Natural killer cell treated with Interleukin-12 subunit alpha and Interleukin-12 subunit beta and Interleukin-15 and Interleukin-18, amount 100 ng/mL, for 72 hours (primary cell): ENCODE measurements at regions not wholly inside any gene's neighbourhood (a gene's known extent, or its start where the extent isn't known, plus 50 kb on each side); places are given as distances from the start of the nearest gene placed in this dataset.
A peak's percentile ranks its signal among the peaks of the same experiment; 100 is the strongest.
"Not testable (repeated sequence)": the region's sequence is repeated elsewhere in the genome, so short reads cannot be mapped to it uniquely, and the experiment has no call there.

Experiments used
- ATAC-seq, 2 donors: fragments of 150-1000 bp; cut with Tn5 transposase in 1 of 2; sonication (Bioruptor Pico), chemical (Tn5 transposase) in 1 of 2; 2 replicates each; pipeline ENCODE4 v1.10.0; 2021
- DNase-seq: peaks from one replicate; pipeline ENCODE4 v3.0.0; 2022; ENCODE audit warnings: low spot score
- H3K27ac Mint-ChIP-seq, 2 donors: 1 replicate in 1 of 2; 2 replicates in 1 of 2; pipeline ENCODE4 v1.8.0; 2022; ENCODE audit warnings: mixed read lengths in 2 of 2, mild to moderate bottlenecking in 1 of 2, moderate library complexity in 1 of 2
- H3K27me3 Mint-ChIP-seq, 2 donors: 1 replicate in 1 of 2; 2 replicates in 1 of 2; pipeline ENCODE4 v1.8.0; 2022; ENCODE audit warnings: mixed read lengths in 2 of 2
- H3K36me3 Mint-ChIP-seq: one replicate; pipeline ENCODE4 v1.8.0; 2022; ENCODE audit warnings: mixed read lengths
- H3K4me1 Mint-ChIP-seq, 2 donors: 1 replicate in 1 of 2; 2 replicates in 1 of 2; pipeline ENCODE4 v1.8.0; 2022; ENCODE audit warnings: low read depth in 2 of 2, mixed read lengths in 2 of 2, mild to moderate bottlenecking in 1 of 2
- H3K4me3 Mint-ChIP-seq: one replicate; pipeline ENCODE4 v1.8.0; 2022; ENCODE audit warnings: mixed read lengths
- H3K9me3 Mint-ChIP-seq: 2 replicates; pipeline ENCODE4 v1.8.0; 2022; ENCODE audit warnings: mixed read lengths

DNA sequence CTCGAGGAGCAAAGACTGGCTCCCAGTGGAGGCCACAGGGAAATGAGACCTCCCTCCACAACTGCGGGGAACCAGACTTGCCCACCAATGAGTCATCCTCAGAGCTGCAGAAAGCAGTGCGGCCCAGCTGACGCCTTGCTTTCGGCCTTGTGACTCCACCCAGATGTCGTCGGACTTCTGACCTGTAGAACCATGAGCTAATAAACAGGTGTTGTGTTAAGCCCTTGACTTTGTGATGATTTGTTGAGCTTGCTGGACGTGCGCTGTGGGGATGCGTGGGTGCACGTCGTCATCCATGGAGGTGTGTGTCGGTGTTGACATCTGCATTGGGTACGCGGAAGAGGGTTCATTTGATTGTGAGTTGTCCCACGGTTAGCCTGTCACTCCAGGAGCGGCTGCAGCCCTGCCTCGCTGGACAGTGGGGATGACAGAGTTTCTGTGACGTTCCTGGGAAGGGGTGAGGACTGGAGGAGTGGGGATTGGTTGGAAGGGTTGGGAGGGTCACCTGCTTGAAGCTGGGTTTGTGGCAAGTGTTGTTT lies 154.1 kb downstream of the SH3BP4 start:
- ATAC-seq (peak in 1 of 2 donors; percentile 40), DNase-seq (no peak)
- no peak overlapping the region for H3K27ac Mint-ChIP-seq
- H3K27me3 Mint-ChIP-seq: peaks cover 22 to 43% of the 10 kb centered on the region in 2 donors
- no peaks in the 10 kb centered on the region for H3K9me3 Mint-ChIP-seq
- no peaks in the 10 kb centered on the region for H3K4me1 Mint-ChIP-seq
- H3K4me3 Mint-ChIP-seq: no peak overlapping the region
- H3K36me3 Mint-ChIP-seq: no peaks in the 10 kb centered on the region

DNA sequence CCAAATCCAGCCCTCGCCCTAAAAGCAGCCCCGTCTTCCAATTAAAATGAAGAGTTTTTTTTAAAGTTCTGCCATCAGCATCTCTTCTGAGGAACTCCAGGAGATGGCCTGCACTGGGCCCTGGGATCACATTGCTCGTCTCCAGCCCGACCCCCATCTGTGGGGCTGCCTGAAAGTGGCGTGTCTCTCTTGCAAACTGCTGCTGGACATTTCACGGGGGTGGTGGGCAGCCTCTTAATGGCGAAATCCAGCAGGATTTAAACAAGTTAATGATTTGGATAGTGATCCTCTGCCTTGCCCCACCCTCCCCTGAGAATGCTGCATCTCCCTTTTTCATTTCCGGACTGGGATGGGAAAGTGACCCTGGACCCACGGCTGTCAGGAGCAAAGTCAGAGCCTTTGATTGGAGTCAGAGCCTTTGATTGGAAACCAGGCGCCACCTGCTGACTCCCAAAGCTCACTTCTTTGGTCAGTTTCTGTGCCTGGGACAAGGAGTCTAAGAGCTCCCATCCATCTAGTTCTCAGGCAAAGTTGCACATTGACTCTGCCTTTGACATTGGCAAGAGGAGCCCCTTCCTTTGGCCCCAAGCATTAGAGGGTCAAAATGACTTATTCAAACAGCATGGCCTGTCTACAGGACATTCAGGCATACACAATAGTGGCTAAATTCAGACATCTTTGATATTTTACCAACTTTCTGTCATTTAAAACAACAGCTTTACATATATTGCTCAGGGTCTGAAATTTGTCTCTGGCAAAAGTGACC lies 155.2 kb downstream of the SH3BP4 start:
- DNase-seq (no peak), ATAC-seq (no peak)
- Mint-ChIP-seq H3K27ac (no peak overlapping the region), H3K4me1 (no peaks in the 10 kb centered on the region), H3K4me3 (no peak overlapping the region), H3K27me3 (peaks cover 21 to 39% of the 10 kb centered on the region in 2 donors), H3K36me3 (no peaks in the 10 kb centered on the region), H3K9me3 (no peaks in the 10 kb centered on the region)

DNA sequence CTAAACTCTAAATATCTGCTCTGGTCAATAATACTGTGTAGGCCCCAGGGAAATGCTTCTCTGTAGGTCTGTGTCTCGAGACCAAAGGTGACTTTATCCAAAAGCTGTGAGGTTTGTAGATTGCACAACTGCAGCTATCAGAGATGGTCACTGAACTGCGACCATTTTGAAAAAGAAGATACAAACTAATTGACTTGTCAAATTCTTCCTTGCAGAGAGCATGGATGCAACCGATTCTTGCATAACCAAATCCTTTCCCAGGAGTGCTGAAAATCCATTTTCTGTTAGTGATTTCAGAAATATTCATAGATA lies 155.8 kb downstream of the SH3BP4 start:
- ATAC-seq (no peak), DNase-seq (no peak)
- Mint-ChIP-seq H3K27me3 (peaks cover 21 to 40% of the 10 kb centered on the region in 2 donors), H3K36me3 (no peaks in the 10 kb centered on the region), H3K4me1 (no peaks in the 10 kb centered on the region), H3K9me3 (no peaks in the 10 kb centered on the region), H3K4me3 (no peak overlapping the region), H3K27ac (no peak overlapping the region)

DNA sequence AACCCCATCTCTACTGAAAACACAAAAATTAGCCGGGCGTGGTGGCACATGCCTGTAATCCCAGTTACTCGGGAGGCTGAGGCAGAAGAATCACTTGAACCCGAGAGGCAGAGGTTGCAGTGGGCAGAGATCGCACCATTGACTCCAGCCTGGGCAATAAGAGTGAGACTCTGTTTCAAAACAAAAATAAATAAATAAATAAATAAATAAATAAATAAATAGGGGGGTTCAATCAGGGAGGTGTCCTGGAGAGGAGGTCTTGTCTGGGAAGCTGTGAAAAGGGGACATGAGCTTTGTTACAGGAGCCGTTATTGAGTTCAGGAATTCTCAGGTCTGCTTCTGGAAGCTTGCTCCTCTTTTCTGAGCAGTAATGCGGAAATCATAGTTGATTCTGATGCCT lies 157.7 kb downstream of the SH3BP4 start:
- not testable (repeated sequence) for H3K36me3 Mint-ChIP-seq, ATAC-seq, H3K4me1 Mint-ChIP-seq, H3K4me3 Mint-ChIP-seq, H3K27ac Mint-ChIP-seq, H3K9me3 Mint-ChIP-seq, DNase-seq
- peaks cover 18 to 29% of the 10 kb centered on the region in 2 donors for H3K27me3 Mint-ChIP-seq

DNA sequence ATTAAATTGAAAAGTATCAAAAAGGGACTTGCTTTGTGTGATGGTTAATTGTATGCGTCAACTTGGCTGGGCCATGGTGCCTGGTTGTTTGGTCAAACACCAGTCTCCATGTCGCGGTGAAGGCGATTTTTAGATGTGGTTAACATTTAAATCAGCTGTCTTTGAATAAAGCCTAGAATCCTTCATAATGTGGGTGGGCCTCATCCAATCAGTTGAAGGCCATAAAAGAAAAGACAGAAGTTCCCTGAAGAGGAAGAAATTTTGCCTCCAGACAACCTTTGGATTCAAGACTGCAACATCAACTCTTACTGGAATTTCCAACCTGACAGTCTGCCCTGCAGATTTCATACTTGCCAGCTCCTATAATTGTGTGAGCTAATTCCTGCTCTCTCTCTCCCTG lies 160.5 kb downstream of the SH3BP4 start:
- ATAC-seq: no peak
- Mint-ChIP-seq H3K4me1 (no peaks in the 10 kb centered on the region), H3K36me3 (no peaks in the 10 kb centered on the region), H3K27ac (no peak overlapping the region), H3K9me3 (no peaks in the 10 kb centered on the region), H3K27me3 (peaks cover 14 to 26% of the 10 kb centered on the region in 2 donors), H3K4me3 (no peak overlapping the region)
- DNase-seq: no peak

DNA sequence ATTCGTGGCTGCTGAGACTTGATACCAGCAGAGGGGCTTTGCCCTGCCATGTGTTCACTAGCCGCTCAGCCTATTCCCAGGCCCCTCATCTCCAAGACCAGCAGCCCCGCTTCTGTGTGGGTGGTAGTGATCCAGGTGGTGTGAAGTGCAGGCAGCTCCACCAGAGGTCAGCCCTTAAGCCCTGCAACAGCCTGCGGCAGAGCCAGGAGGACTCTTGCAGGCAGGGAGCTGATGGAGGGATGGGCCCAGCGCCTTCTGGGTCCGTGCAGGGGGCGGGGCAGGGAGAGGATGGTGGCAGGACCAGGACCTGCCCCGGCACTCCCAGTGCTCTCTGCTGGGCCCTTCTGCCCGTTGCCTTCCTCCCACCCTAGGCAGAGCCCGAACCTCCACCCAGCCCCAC lies 162.0 kb downstream of the SH3BP4 start:
- no peaks in the 10 kb centered on the region for H3K36me3 Mint-ChIP-seq
- DNase-seq (no peak), ATAC-seq (peak in 1 of 2 donors; percentile 24)
- H3K9me3 Mint-ChIP-seq: no peaks in the 10 kb centered on the region
- no peak overlapping the region for H3K27ac Mint-ChIP-seq
- no peak overlapping the region for H3K4me3 Mint-ChIP-seq
- H3K27me3 Mint-ChIP-seq: peaks cover 17 to 33% of the 10 kb centered on the region in 2 donors
- H3K4me1 Mint-ChIP-seq: no peaks in the 10 kb centered on the region

DNA sequence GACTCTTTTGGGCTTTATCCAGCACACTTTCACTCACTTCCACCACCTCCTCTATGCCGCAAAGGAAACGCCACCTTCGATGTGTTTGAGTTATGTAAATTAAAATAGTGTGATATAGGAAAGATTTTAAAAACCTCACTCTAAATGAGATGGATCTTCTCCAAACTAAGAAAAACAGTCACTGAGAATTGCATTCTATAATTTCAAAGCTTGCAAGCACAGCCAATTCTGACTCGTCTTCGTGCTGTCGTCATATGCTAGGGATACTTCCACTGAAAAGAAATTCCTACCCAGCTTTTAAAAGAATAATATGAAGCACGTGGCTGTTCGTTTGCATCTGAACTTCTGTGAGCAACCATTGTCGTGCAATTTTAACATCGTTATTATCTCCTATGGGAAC lies 162.5 kb downstream of the SH3BP4 start:
- H3K27ac Mint-ChIP-seq: no peak overlapping the region
- ATAC-seq: no peak
- H3K27me3 Mint-ChIP-seq: peaks cover 14 to 37% of the 10 kb centered on the region in 2 donors
- peaks cover 2% of the 10 kb centered on the region for H3K36me3 Mint-ChIP-seq
- H3K9me3 Mint-ChIP-seq: no peaks in the 10 kb centered on the region
- H3K4me3 Mint-ChIP-seq: no peak overlapping the region
- no peaks in the 10 kb centered on the region for H3K4me1 Mint-ChIP-seq
- DNase-seq: no peak

DNA sequence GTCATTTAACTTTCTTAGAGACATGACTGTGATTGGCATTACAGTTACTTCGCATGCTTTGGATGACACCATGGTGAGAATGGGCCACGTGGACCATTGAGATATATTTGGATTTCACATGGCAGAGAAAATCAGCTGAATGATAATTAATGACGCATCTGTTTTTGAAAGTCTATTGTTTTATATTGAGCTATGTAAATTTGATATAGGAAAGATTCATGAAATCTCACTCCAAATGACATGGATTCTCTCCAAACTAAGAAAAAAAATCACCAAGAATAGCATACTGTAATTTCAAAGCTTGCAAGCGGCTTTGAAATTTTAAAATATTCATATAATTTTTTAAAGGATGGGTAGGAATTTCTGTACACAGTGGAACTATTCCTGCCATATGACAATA lies 163.7 kb downstream of the SH3BP4 start:
- ATAC-seq (no peak), DNase-seq (no peak)
- H3K9me3 Mint-ChIP-seq: no peaks in the 10 kb centered on the region
- H3K27ac Mint-ChIP-seq: no peak overlapping the region
- no peaks in the 10 kb centered on the region for H3K4me1 Mint-ChIP-seq
- H3K27me3 Mint-ChIP-seq: peaks cover 18 to 46% of the 10 kb centered on the region in 2 donors
- no peak overlapping the region for H3K4me3 Mint-ChIP-seq
- H3K36me3 Mint-ChIP-seq: peaks cover 7% of the 10 kb centered on the region

DNA sequence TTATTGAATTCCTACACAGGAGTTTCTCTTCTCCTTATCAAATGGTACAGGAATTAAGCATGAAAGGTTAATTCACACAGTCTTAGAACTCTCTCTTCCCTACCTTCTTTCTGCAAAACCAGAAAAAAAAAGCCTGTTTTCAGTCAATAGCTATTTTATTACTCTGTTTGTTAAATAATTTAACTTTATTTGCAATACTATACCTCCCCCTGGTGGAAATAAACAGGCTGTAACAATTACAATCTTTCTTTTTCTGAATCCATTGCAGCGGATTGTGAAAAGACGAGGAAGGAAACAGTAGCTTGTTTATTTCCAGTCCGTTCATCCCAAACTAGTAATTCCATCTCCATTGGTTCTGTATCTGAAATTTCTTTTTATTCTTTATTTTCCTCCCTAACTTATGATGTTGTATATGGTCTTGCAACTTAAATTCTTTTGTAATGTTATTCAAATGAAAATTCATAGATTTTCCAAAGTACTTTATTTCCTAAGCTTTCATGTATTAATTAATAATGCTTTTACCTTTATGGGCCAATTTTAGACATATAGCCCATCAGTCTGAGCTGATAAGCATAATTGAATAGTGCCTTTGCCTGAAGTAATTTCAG lies 165.2 kb downstream of the SH3BP4 start:
- H3K4me1 Mint-ChIP-seq: no peaks in the 10 kb centered on the region

DNA sequence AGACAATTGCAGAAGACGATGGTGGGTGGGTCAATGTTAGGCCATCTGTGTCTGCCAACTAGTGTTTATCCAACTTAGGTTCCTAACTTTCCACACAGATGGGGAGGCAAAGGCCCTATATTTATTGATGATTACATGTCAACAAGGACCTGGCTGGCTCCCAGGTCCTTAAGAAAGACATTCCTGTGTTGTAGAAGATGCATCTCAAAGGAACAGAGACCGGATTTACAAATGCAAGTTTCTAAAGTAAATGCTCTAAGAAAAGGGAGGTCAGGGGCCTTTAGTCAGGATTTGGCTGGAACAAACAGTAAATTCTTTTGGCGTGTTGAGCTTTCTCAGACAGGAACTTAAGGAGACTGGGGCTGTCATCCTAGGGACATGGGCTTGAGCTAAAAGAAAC lies 175.0 kb downstream of the SH3BP4 start:
- Mint-ChIP-seq H3K4me3 (no peak overlapping the region), H3K36me3 (no peaks in the 10 kb centered on the region), H3K27ac (no peak overlapping the region), H3K4me1 (no peaks in the 10 kb centered on the region), H3K27me3 (peaks cover 26 to 42% of the 10 kb centered on the region in 2 donors), H3K9me3 (no peaks in the 10 kb centered on the region)
- DNase-seq (no peak), ATAC-seq (no peak)

More for the DNA sequence above, 165.2 kb downstream of the SH3BP4 start:
- no peak overlapping the region for H3K27ac Mint-ChIP-seq
- DNase-seq (no peak), ATAC-seq (no peak)
- H3K36me3 Mint-ChIP-seq: peaks cover 7% of the 10 kb centered on the region
- H3K27me3 Mint-ChIP-seq: peaks cover 22 to 56% of the 10 kb centered on the region in 2 donors
- no peak overlapping the region for H3K4me3 Mint-ChIP-seq
- no peaks in the 10 kb centered on the region for H3K9me3 Mint-ChIP-seq

DNA sequence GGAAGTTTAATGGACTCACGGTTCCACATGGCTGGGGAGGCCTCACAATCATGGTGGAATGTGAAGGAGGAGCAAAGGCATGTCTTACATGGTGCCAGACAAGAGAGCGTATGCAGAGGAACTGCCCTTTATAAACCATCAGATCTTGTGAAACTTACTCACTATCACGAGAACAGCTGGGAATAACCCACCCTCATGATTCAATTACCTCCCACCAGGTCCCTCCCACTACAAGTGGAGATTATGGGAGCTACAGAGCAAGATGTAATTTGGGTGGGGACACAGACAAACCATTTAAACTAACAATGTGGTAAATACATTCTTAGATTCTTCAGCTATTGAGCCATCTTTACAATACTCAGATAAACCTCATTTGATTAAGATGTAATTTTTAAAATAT lies 176.1 kb downstream of the SH3BP4 start:
- DNase-seq (no peak), ATAC-seq (no peak)
- no peaks in the 10 kb centered on the region for H3K9me3 Mint-ChIP-seq
- H3K4me3 Mint-ChIP-seq: no peak overlapping the region
- H3K27ac Mint-ChIP-seq: no peak overlapping the region
- H3K27me3 Mint-ChIP-seq: peaks cover 28 to 39% of the 10 kb centered on the region in 2 donors
- no peaks in the 10 kb centered on the region for H3K4me1 Mint-ChIP-seq
- H3K36me3 Mint-ChIP-seq: no peaks in the 10 kb centered on the region

DNA sequence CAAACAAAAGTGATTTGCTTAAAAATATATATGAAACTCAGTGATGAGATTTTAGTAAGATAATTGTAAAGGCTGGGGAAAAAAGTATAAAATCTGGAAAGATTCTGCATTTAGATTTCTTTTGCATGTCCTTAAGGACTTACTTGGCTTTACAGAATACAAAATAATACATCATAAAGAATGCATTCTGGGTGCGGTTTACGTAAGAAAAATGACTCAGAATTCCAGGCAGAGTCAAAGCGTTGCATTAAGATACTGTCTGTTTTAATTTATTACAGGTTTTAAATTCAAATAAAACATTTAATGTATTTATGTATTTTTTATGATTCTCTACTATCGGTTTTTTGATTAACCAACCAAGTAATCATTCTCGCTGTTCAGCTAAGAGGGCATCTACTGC lies 178.0 kb downstream of the SH3BP4 start:
- Mint-ChIP-seq H3K27ac (no peak overlapping the region), H3K4me1 (no peaks in the 10 kb centered on the region), H3K9me3 (no peaks in the 10 kb centered on the region), H3K4me3 (no peak overlapping the region), H3K36me3 (no peaks in the 10 kb centered on the region), H3K27me3 (peaks cover 25% of the 10 kb centered on the region in 2 donors)
- DNase-seq (no peak), ATAC-seq (no peak)

DNA sequence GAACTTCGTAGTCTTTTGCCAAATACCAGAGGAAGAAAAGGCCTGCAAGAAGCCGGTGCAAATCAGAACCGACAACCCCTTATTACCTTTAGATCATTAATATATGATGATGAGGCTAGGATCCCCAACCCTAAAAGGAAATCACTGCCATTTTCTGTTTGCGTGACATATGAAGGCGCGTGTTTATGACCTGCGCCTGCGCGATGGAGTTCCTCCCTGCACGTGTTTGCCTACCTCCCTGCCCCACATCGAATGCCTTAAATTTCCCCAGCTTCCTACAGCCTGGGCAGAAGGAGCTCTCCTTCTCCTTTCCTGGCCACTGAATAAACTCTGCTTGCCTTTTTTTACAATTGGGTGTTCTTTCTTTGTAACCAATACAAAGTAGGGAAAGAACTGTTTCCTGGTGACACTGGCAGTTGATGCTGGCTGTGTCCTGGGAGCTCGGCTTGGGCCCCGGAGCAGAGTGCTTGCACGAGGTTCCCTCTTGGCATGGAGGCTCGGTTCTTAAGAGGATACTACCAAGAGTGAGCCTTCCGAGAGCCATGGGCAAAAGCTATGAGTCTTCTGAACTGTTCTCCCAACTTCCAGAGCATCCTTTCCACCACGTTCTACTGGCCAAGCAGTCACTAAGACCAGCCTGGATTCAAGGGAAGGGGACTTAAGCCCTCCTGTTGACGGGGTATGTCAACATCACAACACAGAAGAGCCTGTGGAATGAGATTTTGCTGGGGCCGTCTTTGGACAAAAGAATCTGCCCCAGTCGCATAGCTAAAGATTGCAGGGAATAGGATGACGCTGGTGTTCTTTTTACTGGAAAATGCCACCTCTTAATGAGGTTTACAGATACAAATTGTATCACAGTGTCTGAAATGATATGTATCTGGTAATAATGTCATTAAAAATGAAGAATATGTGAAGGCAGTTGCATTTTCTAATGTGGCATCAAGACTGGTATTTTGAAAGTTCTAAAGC lies 179.8 kb downstream of the SH3BP4 start:
- DNase-seq (no peak), ATAC-seq (no peak)
- Mint-ChIP-seq H3K4me1 (peaks cover 0 to 5% of the 10 kb centered on the region in 2 donors), H3K4me3 (no peak overlapping the region), H3K27ac (no peak overlapping the region), H3K9me3 (no peaks in the 10 kb centered on the region), H3K36me3 (no peaks in the 10 kb centered on the region), H3K27me3 (peaks cover 25 to 30% of the 10 kb centered on the region in 2 donors)
